ENCODE measurements at regions not wholly inside any gene's neighbourhood (a gene's known extent, or its start where the extent isn't known, plus 50 kb on each side); places are given as distances from the start of the nearest gene placed in this dataset.

GRCh38 chr1:166350490-166350889, 183.7 kb upstream of the FAM78B start:
- no peak overlapping the region for H2BK15ac ChIP-seq (ENCODE audit: low read depth, low read length)
- H3K56ac ChIP-seq (ENCODE audit: insufficient read length, low read depth, low read length), result no peak overlapping the region
- H3K14ac ChIP-seq (ENCODE audit: insufficient read depth, low read length), result no peak overlapping the region
- no peak overlapping the region for H2BK5ac ChIP-seq (ENCODE audit: insufficient read length, low read length)
- no peak overlapping the region for H3K4ac ChIP-seq (ENCODE audit: low read depth, low read length)
- no peak overlapping the region for H3K27ac ChIP-seq (ENCODE audit: insufficient read length, low read depth, low read length)
- Mint-ChIP-seq H3K4me3 (no peak overlapping the region), H3K9me3 (no peaks in the 10 kb centered on the region), H3K27ac (peak overlapping the region in 1 of 3 experiments; percentile 14; a peak in 2 of 7 replicates), H3K4me1 (peaks cover 8 to 13% of the 10 kb centered on the region in 2 experiments), H3K27me3 (ENCODE audit: low read depth) (no peaks in the 10 kb centered on the region), H3K36me3 (ENCODE audit: insufficient read depth in 1 of 3, low read depth in 3 of 3) (no peaks in the 10 kb centered on the region)
- no peak overlapping the region for H2AK5ac ChIP-seq (ENCODE audit: insufficient read length, low read length)
- peak; percentile 36 for DNase-seq
- H3K18ac ChIP-seq (ENCODE audit: insufficient read length, low read depth, low read length), result no peak overlapping the region
- H3K9ac ChIP-seq (ENCODE audit: extremely low read depth, insufficient read length, low read length), result no peak overlapping the region
- no peaks in the 10 kb centered on the region for H3K79me1 ChIP-seq (ENCODE audit: insufficient read depth, low read depth, low read length, poor library complexity, severe bottlenecking)
- no peak overlapping the region for H3K23ac ChIP-seq (ENCODE audit: insufficient read length, low read depth, low read length)
- H3K4me1 ChIP-seq (ENCODE audit: insufficient read depth, low read length), result no peaks in the 10 kb centered on the region
- no peak overlapping the region for H3K4me2 ChIP-seq (ENCODE audit: insufficient read depth, insufficient read length, low read length)
- H2BK12ac ChIP-seq (ENCODE audit: insufficient read length, low read depth, low read length), result no peak overlapping the region
- no peaks in the 10 kb centered on the region for H3K23me2 ChIP-seq (ENCODE audit: insufficient read length, low read depth, low read length, poor library complexity, severe bottlenecking)
- H3K79me2 ChIP-seq (ENCODE audit: insufficient read depth, low read length), result no peaks in the 10 kb centered on the region
- H2AFZ ChIP-seq (ENCODE audit: low read length), result no peak overlapping the region
- H4K91ac ChIP-seq (ENCODE audit: insufficient read length, low read depth, low read length), result no peak overlapping the region
- no peak overlapping the region for H2BK20ac ChIP-seq (ENCODE audit: low read depth, low read length, poor library complexity, severe bottlenecking)
- H3K27me3 ChIP-seq (ENCODE audit: insufficient read depth, low read length), result no peaks in the 10 kb centered on the region
- H4K8ac ChIP-seq (replicated peaks; ENCODE audit: insufficient read length, low read depth, low read length), result no peak overlapping the region
- H4K20me1 ChIP-seq (ENCODE audit: control insufficient read depth, insufficient read depth, insufficient read length), result no peaks in the 10 kb centered on the region
- no peak overlapping the region for H3T11ph ChIP-seq (ENCODE audit: low read length)
- no peak for TF ChIP-seq CTCF (conservative IDR thresholded peaks at IDR 0.05)
- no peak overlapping the region for H4K5ac ChIP-seq (ENCODE audit: insufficient read length, low read depth, low read length)
- no CpG with 5 or more reads among the region's 5 CpGs for WGBS (ENCODE audit: extremely low coverage, insufficient read length, low lambda C conversion rate)
- H3K9me3 ChIP-seq (ENCODE audit: control insufficient read depth, low read depth, low read length), result no peaks in the 10 kb centered on the region
- H2BK120ac ChIP-seq (ENCODE audit: low read depth, low read length, poor library complexity, severe bottlenecking), result peak overlapping the region; percentile 56

All from H9 (cell line).